GM23248 (cell line): ENCODE measurements at regions not wholly inside any gene's neighbourhood (a gene's known extent, or its start where the extent isn't known, plus 50 kb on each side); places are given as distances from the start of the nearest gene placed in this dataset.

Experiments used
- DNase-seq: peaks from one replicate; pipeline ENCODE4 v3.0.0-alpha.2; 2015
- H2AFZ ChIP-seq: fragments of 200-600 bp; sonication (generic); 2 replicates; pipeline ENCODE4 v1.6.1; 2016; ENCODE audit warnings: antibody characterized with exemption
- H3F3A ChIP-seq: fragments of 200-600 bp; sonication (generic); 2 replicates; pipeline ENCODE4 v1.6.1; 2016; ENCODE audit warnings: mild to moderate bottlenecking, antibody characterized with exemption, mixed run types; ENCODE audit not compliant: insufficient read depth
- H3K27ac ChIP-seq: fragments of 200-600 bp; sonication (generic); 2 replicates; pipeline ENCODE4 v1.5.1; 2016; ENCODE audit warnings: mild to moderate bottlenecking
- H3K27me3 ChIP-seq: fragments of 200-600 bp; sonication (generic); replicated peaks from 2 replicates; pipeline ENCODE4 v1.6.1; 2016; ENCODE audit warnings: mild to moderate bottlenecking; ENCODE audit not compliant: insufficient read depth
- H3K36me3 ChIP-seq: fragments of 200-600 bp; sonication (generic); 2 replicates; pipeline ENCODE4 v1.6.1; 2016; ENCODE audit warnings: low read depth, mild to moderate bottlenecking
- H3K4me1 ChIP-seq: fragments of 200-600 bp; sonication (generic); 2 replicates; pipeline ENCODE4 v1.6.1; 2016; ENCODE audit warnings: mild to moderate bottlenecking; ENCODE audit not compliant: insufficient read depth
- H3K4me2 ChIP-seq: fragments of 200-600 bp; sonication (generic); one replicate; pipeline ENCODE4 v1.6.1; 2016; ENCODE audit warnings: mild to moderate bottlenecking; ENCODE audit not compliant: unreplicated experiment
- H3K4me3 ChIP-seq: fragments of 200-600 bp; sonication (generic); 2 replicates; pipeline ENCODE4 v1.5.1; 2016; ENCODE audit warnings: mild to moderate bottlenecking
- H3K79me2 ChIP-seq: fragments of 200-600 bp; sonication (generic); 2 replicates; pipeline ENCODE4 v1.6.1; 2016; ENCODE audit warnings: mild to moderate bottlenecking; ENCODE audit not compliant: insufficient read depth
- H3K9ac ChIP-seq: fragments of 200-600 bp; sonication (generic); 2 replicates; pipeline ENCODE4 v1.6.1; 2016; ENCODE audit warnings: mild to moderate bottlenecking
- H3K9me2 ChIP-seq: fragments of 200-600 bp; sonication (generic); 2 replicates; pipeline ENCODE4 v1.6.1; 2016; ENCODE audit warnings: mixed run types, mild to moderate bottlenecking, moderate library complexity; ENCODE audit not compliant: insufficient read depth
- H3K9me3 ChIP-seq: fragments of 200-600 bp; sonication (generic); one replicate; pipeline ENCODE4 v1.6.1; 2017; ENCODE audit warnings: low read depth
- H4K20me1 ChIP-seq: fragments of 200-600 bp; sonication (generic); 2 replicates; pipeline ENCODE4 v1.6.0; 2016; ENCODE audit not compliant: insufficient read depth
- EZH2 ChIP-seq: fragments of 200-600 bp; sonication (generic); IDR thresholded peaks from 2 replicates; pipeline ENCODE4 v1.6.1; 2018; ENCODE audit warnings: antibody characterized with exemption, mild to moderate bottlenecking; ENCODE audit not compliant: insufficient read depth, poor library complexity, severe bottlenecking
- EZH2phosphoT487 ChIP-seq: fragments of 200-600 bp; sonication (generic); IDR thresholded peaks from 2 replicates; pipeline ENCODE4 v1.6.1; 2018; ENCODE audit warnings: antibody characterized with exemption, moderate library complexity, mild to moderate bottlenecking, low read depth; ENCODE audit not compliant: insufficient read depth
- WGBS, 2 experiments: methylation state at CpG; one replicate each; pipeline ENCODE4 v1.1.6; 2015 to 2017; ENCODE audit warnings: low lambda C conversion rate in 2 of 2, low coverage in 1 of 2; ENCODE audit errors: missing lambda C conversion rate in 2 of 2; 5-methylcytosine and 5-hydroxymethylcytosine counted together
- in situ Hi-C: fragments of 300-500 bp; cut with MboI; formaldehyde crosslinking; loops from 2 replicates; pipeline ENCODE4 v1.15.0; 2020

DNA sequence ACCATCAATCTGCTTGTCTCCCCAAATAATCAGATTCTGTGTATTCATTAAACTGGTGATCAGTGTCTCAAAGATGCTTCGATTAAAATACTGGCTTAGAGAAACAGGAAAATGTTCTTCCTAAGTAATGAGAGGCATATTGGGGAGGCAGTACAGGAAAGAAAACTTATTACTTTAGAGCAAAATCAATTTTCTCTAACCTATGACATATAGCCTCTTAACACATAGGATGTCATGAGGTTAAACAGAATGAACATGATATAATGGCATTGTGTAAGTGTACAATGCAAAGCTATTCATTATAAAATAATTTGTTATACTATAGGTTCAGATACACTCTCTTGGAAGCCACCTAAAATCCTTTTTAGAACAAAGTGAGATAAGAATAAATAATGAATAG is 819.3 kb downstream of the KCNJ2 start:
- WGBS, 2 experiments, result 26 to 29% methylated on average over 1 of the region's 1 CpG
- peaks cover 3% of the 10 kb centered on the region; the same call in 1 of the 2 replicates for H3K9me2 ChIP-seq
- no peak overlapping the region for H3K27ac ChIP-seq
- in situ Hi-C loops, result no loop called here
- no peak overlapping the region for H3K4me2 ChIP-seq
- no peaks in the 10 kb centered on the region for H3K27me3 ChIP-seq
- no peaks in the 10 kb centered on the region for H3F3A ChIP-seq
- TF ChIP-seq EZH2, result no peak
- TF ChIP-seq EZH2phosphoT487, result no peak
- no peak overlapping the region for H3K9ac ChIP-seq
- no peaks in the 10 kb centered on the region for H3K36me3 ChIP-seq
- no peaks in the 10 kb centered on the region for H3K4me1 ChIP-seq
- no peak overlapping the region for H3K4me3 ChIP-seq
- no peaks in the 10 kb centered on the region for H3K9me3 ChIP-seq
- no peak for DNase-seq
- no peak overlapping the region for H2AFZ ChIP-seq
- H3K79me2 ChIP-seq, result no peaks in the 10 kb centered on the region
- no peaks in the 10 kb centered on the region for H4K20me1 ChIP-seq

DNA sequence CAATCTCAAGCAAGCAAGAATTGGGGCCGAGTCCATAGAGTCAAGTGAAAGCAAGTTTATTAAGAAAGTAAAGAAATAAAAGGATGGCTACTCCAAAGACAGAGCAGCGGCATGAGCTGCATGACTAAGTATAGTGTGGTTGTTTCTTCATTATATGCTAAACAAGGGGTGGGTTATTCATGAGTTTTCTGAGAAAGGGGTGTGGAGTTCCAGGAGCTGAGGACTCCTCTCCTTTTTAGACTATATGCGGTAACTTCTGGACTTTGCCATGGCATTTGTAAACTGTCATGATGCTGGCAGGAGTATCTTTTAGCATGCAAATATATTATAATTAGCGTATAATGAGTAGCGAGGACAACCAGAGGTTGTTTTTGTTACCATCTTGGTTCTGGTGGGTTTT is 819.9 kb downstream of the KCNJ2 start:
- H3K27ac ChIP-seq, result no peak overlapping the region
- no peak overlapping the region for H3K4me3 ChIP-seq
- H3K36me3 ChIP-seq, result no peaks in the 10 kb centered on the region
- H3K4me1 ChIP-seq, result no peaks in the 10 kb centered on the region
- TF ChIP-seq EZH2, result no peak
- TF ChIP-seq EZH2phosphoT487, result no peak
- no peaks in the 10 kb centered on the region for H4K20me1 ChIP-seq
- no peak overlapping the region for H3K4me2 ChIP-seq
- DNase-seq, result no peak
- H3F3A ChIP-seq, result no peaks in the 10 kb centered on the region
- H3K9me3 ChIP-seq, result no peaks in the 10 kb centered on the region
- H3K9ac ChIP-seq, result no peak overlapping the region
- in situ Hi-C loops, result no loop called here
- WGBS, 2 experiments, result 60 to 64% methylated on average over 5 of the region's 5 CpGs
- H3K79me2 ChIP-seq, result no peaks in the 10 kb centered on the region
- no peak overlapping the region for H2AFZ ChIP-seq
- no peaks in the 10 kb centered on the region for H3K27me3 ChIP-seq
- H3K9me2 ChIP-seq, result peaks cover 3% of the 10 kb centered on the region; the same call in 1 of the 2 replicates

DNA sequence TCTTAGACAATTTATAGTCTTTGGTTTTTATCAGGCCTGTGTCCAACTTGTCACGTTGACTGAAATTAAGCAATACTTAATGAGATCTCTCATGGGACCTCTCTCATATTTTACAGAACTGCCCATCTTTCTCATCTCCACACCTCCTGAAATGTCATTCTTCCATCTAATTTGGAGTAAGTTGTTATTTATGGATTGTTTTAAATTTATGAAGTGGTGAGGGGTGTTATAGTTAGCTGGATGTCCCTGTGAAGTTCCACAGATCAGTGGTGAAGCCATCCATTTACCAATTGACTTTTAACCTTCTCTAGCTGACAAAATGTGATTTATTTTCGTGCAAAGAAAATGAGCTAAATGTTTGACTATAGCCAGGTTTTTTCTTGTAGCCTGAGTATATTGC is 824.9 kb downstream of the KCNJ2 start:
- Histone ChIP-seq H3F3A (no peaks in the 10 kb centered on the region), H3K79me2 (no peaks in the 10 kb centered on the region), H2AFZ (no peak overlapping the region), H3K27me3 (no peaks in the 10 kb centered on the region), H3K9me2 (peaks cover 3% of the 10 kb centered on the region; the same call in 1 of the 2 replicates), H3K9ac (no peak overlapping the region), H3K36me3 (no peaks in the 10 kb centered on the region), H4K20me1 (no peaks in the 10 kb centered on the region), H3K9me3 (no peaks in the 10 kb centered on the region), H3K4me3 (no peak overlapping the region), H3K4me2 (no peak overlapping the region), H3K27ac (no peak overlapping the region), H3K4me1 (no peaks in the 10 kb centered on the region)
- no peak for TF ChIP-seq EZH2phosphoT487
- no peak for TF ChIP-seq EZH2
- in situ Hi-C loops, result no loop called here
- DNase-seq, result no peak
- 9 to 11% methylated on average over 2 of the region's 2 CpGs for WGBS, 2 experiments

DNA sequence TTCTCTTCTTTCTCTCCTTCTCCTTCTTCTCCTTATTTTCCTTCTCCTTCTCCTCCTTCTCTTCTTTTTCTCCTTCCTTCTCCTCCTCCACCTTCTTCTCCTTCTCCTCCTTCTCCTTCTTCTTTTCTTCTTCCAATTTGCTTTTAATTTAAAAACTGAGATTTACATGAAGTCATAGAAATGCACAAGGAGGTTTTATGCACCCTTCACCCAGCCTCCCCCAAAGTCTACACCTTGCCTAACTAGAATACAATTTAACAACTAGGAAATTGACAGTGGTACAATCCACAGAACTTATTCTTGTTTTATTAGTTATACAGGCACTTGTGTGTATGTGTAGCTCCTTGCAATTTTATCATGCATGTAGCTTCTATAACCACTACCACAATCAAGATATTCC is 826.7 kb downstream of the KCNJ2 start:
- H3K4me3 ChIP-seq, result no peak overlapping the region
- H3K79me2 ChIP-seq, result no peaks in the 10 kb centered on the region
- no peak overlapping the region for H3K9ac ChIP-seq
- H4K20me1 ChIP-seq, result no peaks in the 10 kb centered on the region
- H3K9me2 ChIP-seq, result no peaks in the 10 kb centered on the region
- in situ Hi-C loops, result no loop called here
- no peaks in the 10 kb centered on the region for H3K36me3 ChIP-seq
- TF ChIP-seq EZH2phosphoT487, result no peak
- H3K4me1 ChIP-seq, result no peaks in the 10 kb centered on the region
- no peaks in the 10 kb centered on the region for H3F3A ChIP-seq
- no peaks in the 10 kb centered on the region for H3K27me3 ChIP-seq
- no peak overlapping the region for H3K27ac ChIP-seq
- no peak overlapping the region for H2AFZ ChIP-seq
- H3K9me3 ChIP-seq, result no peaks in the 10 kb centered on the region
- no peak for DNase-seq
- no peak overlapping the region for H3K4me2 ChIP-seq

DNA sequence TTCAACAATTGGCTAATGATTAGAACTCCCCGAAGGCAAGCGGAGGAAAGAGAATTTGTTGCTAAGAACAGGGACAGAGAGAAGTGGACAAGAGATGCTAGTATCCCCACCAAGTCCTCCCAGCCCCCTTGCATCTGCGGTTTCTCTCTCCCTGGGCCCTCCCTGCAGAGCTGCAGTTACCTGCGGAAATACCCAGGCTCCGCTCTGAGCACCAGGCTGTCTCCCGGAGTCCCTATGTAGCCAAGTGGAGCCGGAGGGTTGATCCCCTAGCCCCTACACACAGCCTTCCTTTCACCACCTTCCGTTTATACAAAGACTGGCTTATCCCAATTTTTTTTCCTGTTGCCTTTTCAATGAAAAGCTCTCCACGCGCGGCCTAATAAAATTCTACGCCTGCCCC is 834.4 kb downstream of the KCNJ2 start:
- Histone ChIP-seq H3K4me1 (no peaks in the 10 kb centered on the region), H3K36me3 (no peaks in the 10 kb centered on the region), H3K9me3 (no peaks in the 10 kb centered on the region), H3K27me3 (no peaks in the 10 kb centered on the region), H3K9ac (no peak overlapping the region), H3K27ac (no peak overlapping the region), H4K20me1 (no peaks in the 10 kb centered on the region), H3K4me2 (no peak overlapping the region), H3K9me2 (no peaks in the 10 kb centered on the region), H3K79me2 (no peaks in the 10 kb centered on the region), H3F3A (no peaks in the 10 kb centered on the region), H2AFZ (no peak overlapping the region), H3K4me3 (no peak overlapping the region)
- 46 to 56% methylated on average over 12 of the region's 12 CpGs for WGBS, 2 experiments
- no peak for DNase-seq
- in situ Hi-C loops, result no loop called here
- TF ChIP-seq EZH2phosphoT487 (no peak), EZH2 (no peak)
